Endothelial cell of umbilical vein (primary cell): ENCODE measurements at regions not wholly inside any gene's neighbourhood (a gene's known extent, or its start where the extent isn't known, plus 50 kb on each side); places are given as distances from the start of the nearest gene placed in this dataset.

ENCODE experiments used
- BruUV-seq: library from RNA; stranded (reverse); fragments of 400-500 nt; replicated peaks from 2 replicates; lab custom pipeline; 2021; lab: Mats Ljungman, UMichigan
- CTCF ChIA-PET: fragments of 300-600, 350-600 bp; sonication (Branson Sonifier 250); formaldehyde crosslinking; loops from one replicate; lab custom pipeline; 2021; ENCODE audit warnings: antibody characterized with exemption, inconsistent platforms; lab: Charles Lee
- POLR2A ChIA-PET: fragments of 300-600, 350-600 bp; sonication (Branson Sonifier 250); formaldehyde crosslinking; loops from one replicate; lab custom pipeline; 2021; ENCODE audit warnings: antibody characterized with exemption, inconsistent platforms; lab: Charles Lee
- DNase-seq: peaks from one replicate; pipeline ENCODE4 v3.0.0-alpha.2; 2011; ENCODE audit warnings: low read depth, low spot score
- FAIRE-seq: peaks from 2 replicates; lab custom pipeline; 2011; peaks lifted over from hg19 to GRCh38; lab: Jason Lieb, UNC
- H2AFZ ChIP-seq: 2 replicates; pipeline ENCODE4 v1.6.0; 2012; ENCODE audit warnings: low read depth, low read length, control low read depth, inconsistent platforms
- H3K27ac ChIP-seq: 2 replicates; pipeline ENCODE4 v1.5.1; 2011; ENCODE audit warnings: low read depth, mild to moderate bottlenecking, control low read depth, low read length, moderate library complexity; ENCODE audit not compliant: insufficient read depth
- H3K27me3 ChIP-seq, 2 experiments: 2 replicates each; pipeline versions ENCODE4 v1.6.0 to v1.6.1; 2011; ENCODE audit warnings: low read length in 2 of 2, mixed read lengths in 1 of 2; ENCODE audit not compliant: control insufficient read depth in 2 of 2, insufficient read depth in 2 of 2
- H3K36me3 ChIP-seq, 2 experiments: 2 replicates in 1 of 2; 3 replicates in 1 of 2; pipeline ENCODE4 v1.5.1; 2011; ENCODE audit warnings: low read length in 2 of 2, mild to moderate bottlenecking in 1 of 2, moderate library complexity in 1 of 2; ENCODE audit not compliant: control insufficient read depth in 2 of 2, insufficient read depth in 2 of 2; ENCODE audit errors: extremely low read depth in 1 of 2
- H3K4me1 ChIP-seq: 3 replicates; pipeline ENCODE4 v1.5.1; 2011; ENCODE audit warnings: mild to moderate bottlenecking, low read length; ENCODE audit not compliant: control insufficient read depth, insufficient read depth; ENCODE audit errors: extremely low read depth
- H3K4me2 ChIP-seq: 2 replicates; pipeline ENCODE4 v1.6.1; 2011; ENCODE audit warnings: low read length, control low read depth, mixed read lengths; ENCODE audit not compliant: insufficient read depth
- H3K4me3 ChIP-seq, 3 experiments: fragments of 200-600 bp in 1 of 3; sonication (generic), shearing (Covaris generic) in 1 of 3; replicated peaks in 1 of 3; 2 replicates each; pipeline ENCODE4 v1.5.1; 2011 to 2016; ENCODE audit warnings: control low read depth in 3 of 3, low read length in 3 of 3, mild to moderate bottlenecking in 2 of 3, inconsistent platforms in 1 of 3, low read depth in 1 of 3, moderate library complexity in 1 of 3; ENCODE audit not compliant: insufficient read depth in 1 of 3
- H3K79me2 ChIP-seq: 2 replicates; pipeline ENCODE4 v1.6.0; 2012; ENCODE audit warnings: low read length, inconsistent platforms; ENCODE audit not compliant: control insufficient read depth, insufficient read depth
- H3K9ac ChIP-seq: replicated peaks from 2 replicates; pipeline ENCODE3; 2011; ENCODE audit warnings: low read length, control low read depth; ENCODE audit not compliant: insufficient read depth; ENCODE audit errors: extremely low read depth
- H3K9me1 ChIP-seq: replicated peaks from 3 replicates; pipeline ENCODE4 v1.6.0; 2011; ENCODE audit warnings: mild to moderate bottlenecking, low read length; ENCODE audit not compliant: control insufficient read depth, insufficient read depth; ENCODE audit errors: extremely low read depth
- H3K9me3 ChIP-seq: replicated peaks from 2 replicates; pipeline ENCODE4 v1.5.1; 2012; ENCODE audit warnings: low read length, inconsistent platforms; ENCODE audit not compliant: control insufficient read depth, insufficient read depth
- H4K20me1 ChIP-seq: replicated peaks from 2 replicates; pipeline ENCODE3; 2011; ENCODE audit warnings: mild to moderate bottlenecking, low read length; ENCODE audit not compliant: control insufficient read depth, insufficient read depth; ENCODE audit errors: extremely low read depth
- EZH2 ChIP-seq: IDR thresholded peaks from 2 replicates; pipeline ENCODE4 v1.6.1; 2012; ENCODE audit warnings: borderline replicate concordance, low read depth, mild to moderate bottlenecking, moderate library complexity, low read length, inconsistent platforms; ENCODE audit not compliant: severe bottlenecking
- FOS ChIP-seq: IDR thresholded peaks from 2 replicates; pipeline ENCODE4 v1.6.1; 2011; ENCODE audit warnings: mild to moderate bottlenecking, low read length, moderate library complexity, borderline replicate concordance; ENCODE audit not compliant: insufficient read depth
- GATA2 ChIP-seq: IDR thresholded peaks from 2 replicates; pipeline ENCODE4 v1.7.0; 2011; ENCODE audit warnings: low read depth, mild to moderate bottlenecking, moderate library complexity, mixed read lengths, low read length; ENCODE audit not compliant: insufficient read length, insufficient read depth
- JUN ChIP-seq: IDR thresholded peaks from 2 replicates; pipeline ENCODE4 v1.6.1; 2011; ENCODE audit warnings: borderline replicate concordance, low read depth; ENCODE audit not compliant: insufficient read length, insufficient read depth
- MYC ChIP-seq: IDR thresholded peaks from one replicate; pipeline ENCODE4 v1.6.1; 2011; ENCODE audit warnings: mild to moderate bottlenecking, low read depth, low read length
- POLR2A ChIP-seq: IDR thresholded peaks from 2 replicates; pipeline ENCODE4 v1.6.1; 2012; ENCODE audit warnings: low read depth, mild to moderate bottlenecking, control low read depth, low read length
- POLR2AphosphoS5 ChIP-seq: IDR thresholded peaks from 2 replicates; pipeline ENCODE4 v1.6.1; 2012; ENCODE audit warnings: low read depth, mild to moderate bottlenecking, control low read depth, low read length, moderate library complexity; ENCODE audit not compliant: insufficient read depth
- dilution Hi-C: fragments of 300-500 bp; cut with MboI; formaldehyde crosslinking; loops from one replicate; pipeline ENCODE4 v1.15.0; 2019; ENCODE audit warnings: low sequenced_read_pairs; ENCODE audit not compliant: extremely low pct_ligation_motif_present
- intact Hi-C: fragments of 100-400 bp; cut with micrococcal nuclease; formaldehyde crosslinking; loops from one replicate; pipeline ENCODE4 v1.10.0; 2022
- TF ChIP-seq, protein P1 (sequence below): IDR thresholded peaks from 2 replicates; pipeline ENCODE4 v1.6.1; 2011; ENCODE audit not compliant: insufficient read depth, insufficient read length
- TF ChIP-seq, protein P2 (sequence below), 2 donors: IDR thresholded peaks; 1 replicate in 1 of 2; 2 replicates in 1 of 2; pipeline ENCODE4 v1.5.1; 2011; ENCODE audit warnings: low read length in 2 of 2, mild to moderate bottlenecking in 2 of 2, moderate library complexity in 2 of 2, control low read depth in 1 of 2, inconsistent platforms in 1 of 2, low read depth in 1 of 2; ENCODE audit not compliant: insufficient read depth in 1 of 2; ENCODE audit errors: extremely low read depth in 1 of 2

DNA sequence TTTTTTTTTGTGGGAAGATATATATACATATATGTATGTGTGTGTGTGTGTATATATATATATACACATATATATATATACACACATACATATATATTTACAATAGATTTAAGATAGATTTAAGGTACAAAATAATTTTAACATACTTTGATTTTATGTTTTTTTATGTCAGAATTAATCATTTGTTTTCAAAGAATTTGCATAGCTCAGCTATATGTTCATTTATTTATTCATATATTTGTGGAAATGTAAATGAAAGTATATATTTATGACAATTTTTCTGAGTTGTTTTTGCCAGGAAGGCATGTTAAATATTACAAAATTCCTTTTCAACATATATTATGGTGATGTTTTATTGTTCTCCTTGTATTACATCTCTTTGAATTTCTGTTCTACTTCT, 887.4 kb upstream of the NOVA1 start:
- Histone ChIP-seq H3K4me1 (no peaks in the 10 kb centered on the region), H3K4me2 (no peak overlapping the region), H3K79me2 (no peaks in the 10 kb centered on the region), H3K27ac (no peak overlapping the region), H3K9ac (no peak overlapping the region), H3K9me3 (no peaks in the 10 kb centered on the region), H3K36me3 (no peaks in the 10 kb centered on the region), H3K4me3 (no peak overlapping the region), H3K9me1 (no peaks in the 10 kb centered on the region), H4K20me1 (no peaks in the 10 kb centered on the region), H2AFZ (no peak overlapping the region), H3K27me3 (no peaks in the 10 kb centered on the region)
- dilution Hi-C loops: no loop called here
- intact Hi-C loops: no loop called here
- FAIRE-seq (no peak), DNase-seq (no peak)
- CTCF ChIA-PET: no interaction called here
- TF ChIP-seq FOS: no peak
- no peak for TF ChIP-seq POLR2AphosphoS5
- TF ChIP-seq MYC: no peak
- TF ChIP-seq, protein P1, sequence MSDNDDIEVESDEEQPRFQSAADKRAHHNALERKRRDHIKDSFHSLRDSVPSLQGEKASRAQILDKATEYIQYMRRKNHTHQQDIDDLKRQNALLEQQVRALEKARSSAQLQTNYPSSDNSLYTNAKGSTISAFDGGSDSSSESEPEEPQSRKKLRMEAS: no peak
- TF ChIP-seq EZH2: no peak
- no peak for TF ChIP-seq POLR2A
- TF ChIP-seq, protein P2, sequence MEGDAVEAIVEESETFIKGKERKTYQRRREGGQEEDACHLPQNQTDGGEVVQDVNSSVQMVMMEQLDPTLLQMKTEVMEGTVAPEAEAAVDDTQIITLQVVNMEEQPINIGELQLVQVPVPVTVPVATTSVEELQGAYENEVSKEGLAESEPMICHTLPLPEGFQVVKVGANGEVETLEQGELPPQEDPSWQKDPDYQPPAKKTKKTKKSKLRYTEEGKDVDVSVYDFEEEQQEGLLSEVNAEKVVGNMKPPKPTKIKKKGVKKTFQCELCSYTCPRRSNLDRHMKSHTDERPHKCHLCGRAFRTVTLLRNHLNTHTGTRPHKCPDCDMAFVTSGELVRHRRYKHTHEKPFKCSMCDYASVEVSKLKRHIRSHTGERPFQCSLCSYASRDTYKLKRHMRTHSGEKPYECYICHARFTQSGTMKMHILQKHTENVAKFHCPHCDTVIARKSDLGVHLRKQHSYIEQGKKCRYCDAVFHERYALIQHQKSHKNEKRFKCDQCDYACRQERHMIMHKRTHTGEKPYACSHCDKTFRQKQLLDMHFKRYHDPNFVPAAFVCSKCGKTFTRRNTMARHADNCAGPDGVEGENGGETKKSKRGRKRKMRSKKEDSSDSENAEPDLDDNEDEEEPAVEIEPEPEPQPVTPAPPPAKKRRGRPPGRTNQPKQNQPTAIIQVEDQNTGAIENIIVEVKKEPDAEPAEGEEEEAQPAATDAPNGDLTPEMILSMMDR (IDR thresholded peaks at IDR 0.05; ENCODE audit: extremely low read depth in 1 of 2, insufficient read depth in 1 of 2, low read depth in 1 of 2, low read length in 2 of 2): no peak
- TF ChIP-seq JUN: no peak
- no peak for TF ChIP-seq GATA2
- BruUV-seq: no TSS peak
- POLR2A ChIA-PET: no interaction called here
